ENCODE measurements at regions not wholly inside any gene's neighbourhood (a gene's known extent, or its start where the extent isn't known, plus 50 kb on each side); places are given as distances from the start of the nearest gene placed in this dataset.

DNA sequence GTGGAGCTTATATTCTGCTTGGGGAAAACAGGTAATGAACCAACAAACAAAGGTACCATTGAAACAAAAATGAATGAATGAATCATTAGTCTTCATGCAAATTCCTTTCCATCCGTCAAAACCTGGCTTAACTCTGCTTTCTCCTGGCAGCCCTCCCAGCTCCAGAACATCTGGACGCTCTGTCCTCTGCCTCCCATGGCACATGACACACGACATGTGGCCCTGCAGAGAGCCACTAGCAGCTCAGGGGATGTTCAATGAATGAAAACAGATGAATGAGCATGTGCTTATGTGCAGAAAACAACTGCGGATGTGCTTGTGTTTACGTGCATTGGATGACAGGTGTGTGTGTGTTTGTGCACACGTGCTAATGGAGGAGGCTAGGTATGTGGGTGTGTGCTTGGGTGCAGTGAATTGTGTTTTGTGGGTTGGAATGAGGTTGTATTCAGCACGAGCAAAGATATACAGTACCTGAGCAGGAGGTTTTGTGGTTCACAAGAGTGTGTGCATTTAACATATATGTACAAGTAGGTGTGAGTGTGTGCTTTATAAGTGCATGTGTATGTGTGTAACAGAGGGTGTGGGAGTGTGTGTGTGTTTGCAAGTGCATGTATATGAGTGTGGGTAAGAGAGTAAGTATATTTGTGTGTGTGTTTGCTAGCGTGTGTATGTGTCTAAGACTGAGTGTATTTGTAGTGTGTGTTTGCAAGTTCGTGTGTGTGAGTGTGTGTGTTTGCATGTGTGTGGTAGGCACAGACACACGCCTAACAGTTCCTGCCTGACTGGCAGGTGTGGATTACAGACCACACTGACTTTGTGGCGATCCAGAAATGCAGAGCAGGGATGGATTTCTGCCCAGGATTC, 374.1 kb upstream of the SULF2 start (continued):
- no peak for TF ChIP-seq ZNF317 (CRISPR knock-in tag; IDR thresholded peaks at IDR 0.05)
- TF ChIP-seq, protein P1, sequence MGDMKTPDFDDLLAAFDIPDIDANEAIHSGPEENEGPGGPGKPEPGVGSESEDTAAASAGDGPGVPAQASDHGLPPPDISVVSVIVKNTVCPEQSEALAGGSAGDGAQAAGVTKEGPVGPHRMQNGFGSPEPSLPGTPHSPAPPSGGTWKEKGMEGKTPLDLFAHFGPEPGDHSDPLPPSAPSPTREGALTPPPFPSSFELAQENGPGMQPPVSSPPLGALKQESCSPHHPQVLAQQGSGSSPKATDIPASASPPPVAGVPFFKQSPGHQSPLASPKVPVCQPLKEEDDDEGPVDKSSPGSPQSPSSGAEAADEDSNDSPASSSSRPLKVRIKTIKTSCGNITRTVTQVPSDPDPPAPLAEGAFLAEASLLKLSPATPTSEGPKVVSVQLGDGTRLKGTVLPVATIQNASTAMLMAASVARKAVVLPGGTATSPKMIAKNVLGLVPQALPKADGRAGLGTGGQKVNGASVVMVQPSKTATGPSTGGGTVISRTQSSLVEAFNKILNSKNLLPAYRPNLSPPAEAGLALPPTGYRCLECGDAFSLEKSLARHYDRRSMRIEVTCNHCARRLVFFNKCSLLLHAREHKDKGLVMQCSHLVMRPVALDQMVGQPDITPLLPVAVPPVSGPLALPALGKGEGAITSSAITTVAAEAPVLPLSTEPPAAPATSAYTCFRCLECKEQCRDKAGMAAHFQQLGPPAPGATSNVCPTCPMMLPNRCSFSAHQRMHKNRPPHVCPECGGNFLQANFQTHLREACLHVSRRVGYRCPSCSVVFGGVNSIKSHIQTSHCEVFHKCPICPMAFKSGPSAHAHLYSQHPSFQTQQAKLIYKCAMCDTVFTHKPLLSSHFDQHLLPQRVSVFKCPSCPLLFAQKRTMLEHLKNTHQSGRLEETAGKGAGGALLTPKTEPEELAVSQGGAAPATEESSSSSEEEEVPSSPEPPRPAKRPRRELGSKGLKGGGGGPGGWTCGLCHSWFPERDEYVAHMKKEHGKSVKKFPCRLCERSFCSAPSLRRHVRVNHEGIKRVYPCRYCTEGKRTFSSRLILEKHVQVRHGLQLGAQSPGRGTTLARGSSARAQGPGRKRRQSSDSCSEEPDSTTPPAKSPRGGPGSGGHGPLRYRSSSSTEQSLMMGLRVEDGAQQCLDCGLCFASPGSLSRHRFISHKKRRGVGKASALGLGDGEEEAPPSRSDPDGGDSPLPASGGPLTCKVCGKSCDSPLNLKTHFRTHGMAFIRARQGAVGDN (CRISPR knock-in tag; IDR thresholded peaks at IDR 0.05), result no peak
- no peak for TF ChIP-seq ZNF296 (CRISPR knock-in tag; conservative IDR thresholded peaks at IDR 0.05)
- no peak for TF ChIP-seq TGIF2 (CRISPR knock-in tag; IDR thresholded peaks at IDR 0.05)
- TF ChIP-seq ZSCAN31 (CRISPR knock-in tag; IDR thresholded peaks at IDR 0.05; ENCODE audit: low read depth), result no peak
- TF ChIP-seq SAFB2 (CRISPR knock-in tag; IDR thresholded peaks at IDR 0.05; ENCODE audit: borderline replicate concordance, low read depth), result no peak
- TF ChIP-seq BCL6 (CRISPR knock-in tag; IDR thresholded peaks at IDR 0.05), result no peak
- no peak for TF ChIP-seq ZNF543 (CRISPR knock-in tag; IDR thresholded peaks at IDR 0.05)
- no peak for TF ChIP-seq SPEN (CRISPR knock-in tag; IDR thresholded peaks at IDR 0.05; ENCODE audit: low read depth)
- no peak for TF ChIP-seq CCAR2 (optimal IDR thresholded peaks at IDR 0.05; ENCODE audit: low read depth, low read length)
- no peak for TF ChIP-seq DNMT3B (CRISPR knock-in tag; conservative IDR thresholded peaks at IDR 0.05)
- 0 out of 2 replicates have a peak, but pooled peaks have one; percentile 52 for TF ChIP-seq SP1 (IDR thresholded peaks at IDR 0.05)
- no peak for TF ChIP-seq SP1 (CRISPR knock-in tag; IDR thresholded peaks at IDR 0.05)
- TF ChIP-seq WIZ (CRISPR knock-in tag; IDR thresholded peaks at IDR 0.05), result no peak
- TF ChIP-seq ATAD3A (CRISPR knock-in tag; IDR thresholded peaks at IDR 0.05), result no peak
- no peak for TF ChIP-seq FLYWCH1 (CRISPR knock-in tag; IDR thresholded peaks at IDR 0.05)
- TF ChIP-seq, protein P2, sequence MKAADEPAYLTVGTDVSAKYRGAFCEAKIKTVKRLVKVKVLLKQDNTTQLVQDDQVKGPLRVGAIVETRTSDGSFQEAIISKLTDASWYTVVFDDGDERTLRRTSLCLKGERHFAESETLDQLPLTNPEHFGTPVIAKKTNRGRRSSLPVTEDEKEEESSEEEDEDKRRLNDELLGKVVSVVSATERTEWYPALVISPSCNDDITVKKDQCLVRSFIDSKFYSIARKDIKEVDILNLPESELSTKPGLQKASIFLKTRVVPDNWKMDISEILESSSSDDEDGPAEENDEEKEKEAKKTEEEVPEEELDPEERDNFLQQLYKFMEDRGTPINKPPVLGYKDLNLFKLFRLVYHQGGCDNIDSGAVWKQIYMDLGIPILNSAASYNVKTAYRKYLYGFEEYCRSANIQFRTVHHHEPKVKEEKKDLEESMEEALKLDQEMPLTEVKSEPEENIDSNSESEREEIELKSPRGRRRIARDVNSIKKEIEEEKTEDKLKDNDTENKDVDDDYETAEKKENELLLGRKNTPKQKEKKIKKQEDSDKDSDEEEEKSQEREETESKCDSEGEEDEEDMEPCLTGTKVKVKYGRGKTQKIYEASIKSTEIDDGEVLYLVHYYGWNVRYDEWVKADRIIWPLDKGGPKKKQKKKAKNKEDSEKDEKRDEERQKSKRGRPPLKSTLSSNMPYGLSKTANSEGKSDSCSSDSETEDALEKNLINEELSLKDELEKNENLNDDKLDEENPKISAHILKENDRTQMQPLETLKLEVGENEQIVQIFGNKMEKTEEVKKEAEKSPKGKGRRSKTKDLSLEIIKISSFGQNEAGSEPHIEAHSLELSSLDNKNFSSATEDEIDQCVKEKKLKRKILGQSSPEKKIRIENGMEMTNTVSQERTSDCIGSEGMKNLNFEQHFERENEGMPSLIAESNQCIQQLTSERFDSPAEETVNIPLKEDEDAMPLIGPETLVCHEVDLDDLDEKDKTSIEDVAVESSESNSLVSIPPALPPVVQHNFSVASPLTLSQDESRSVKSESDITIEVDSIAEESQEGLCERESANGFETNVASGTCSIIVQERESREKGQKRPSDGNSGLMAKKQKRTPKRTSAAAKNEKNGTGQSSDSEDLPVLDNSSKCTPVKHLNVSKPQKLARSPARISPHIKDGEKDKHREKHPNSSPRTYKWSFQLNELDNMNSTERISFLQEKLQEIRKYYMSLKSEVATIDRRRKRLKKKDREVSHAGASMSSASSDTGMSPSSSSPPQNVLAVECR (CRISPR knock-in tag; IDR thresholded peaks at IDR 0.05; ENCODE audit: borderline replicate concordance), result no peak
